HEK293 (cell line): ENCODE measurements at regions not wholly inside any gene's neighbourhood (a gene's known extent, or its start where the extent isn't known, plus 50 kb on each side); places are given as distances from the start of the nearest gene placed in this dataset.

Experiments
- CTCF ChIA-PET: fragments of 350-600 bp; formaldehyde crosslinking; extraction: SDS; loops from one replicate; lab custom pipeline; 2021; ENCODE audit warnings: antibody characterized with exemption; lab: Yijun Ruan, JAX
- POLR2A ChIA-PET: fragments of 300-600 bp; formaldehyde crosslinking; extraction: SDS; loops from one replicate; lab custom pipeline; 2020; ENCODE audit warnings: antibody characterized with exemption, inconsistent platforms; lab: Yijun Ruan, JAX
- H3K27ac ChIP-seq: fragments of 200-500 bp; sonication (Bioruptor generic); 2 replicates; pipeline ENCODE4 v1.5.1; 2014; ENCODE audit warnings: low read depth, low read length, control low read depth, inconsistent platforms; ENCODE audit errors: extremely low read depth
- H3K36me3 ChIP-seq, 2 experiments: fragments of 200-500 bp in 1 of 2; sonication (Bioruptor generic) in 1 of 2; 1 replicate in 1 of 2; 2 replicates in 1 of 2; pipeline ENCODE4 v1.5.1; 2014 to 2017; ENCODE audit warnings: inconsistent platforms in 2 of 2, low read length in 2 of 2; ENCODE audit not compliant: control insufficient read depth in 2 of 2, insufficient read depth in 1 of 2
- H3K4me1 ChIP-seq: fragments of 200-500 bp; sonication (Bioruptor generic); 2 replicates; pipeline ENCODE4 v1.5.1; 2014; ENCODE audit warnings: mild to moderate bottlenecking, low read length, inconsistent platforms; ENCODE audit not compliant: control insufficient read depth, insufficient read depth
- H3K4me3 ChIP-seq: 2 replicates; pipeline ENCODE4 v1.5.1; 2011; ENCODE audit warnings: low read depth, mild to moderate bottlenecking, control low read depth, low read length, moderate library complexity
- H3K9me3 ChIP-seq: fragments of 200-500 bp; sonication (Bioruptor generic); 2 replicates; pipeline ENCODE4 v1.5.1; 2014; ENCODE audit warnings: low read depth, low read length, inconsistent platforms; ENCODE audit not compliant: control insufficient read depth, insufficient read depth
- OSR2 ChIP-seq: fragments of 450-650 bp; formaldehyde crosslinking; IDR thresholded peaks from 2 replicates; pipeline ENCODE4 v1.5.1; 2016; ENCODE audit warnings: missing biosample characterization, missing genetic modification characterization
- SP2 ChIP-seq: fragments of 450-650 bp; formaldehyde crosslinking; IDR thresholded peaks from 2 replicates; pipeline ENCODE4 v1.5.1; 2016; ENCODE audit warnings: missing biosample characterization, missing genetic modification characterization
- ZNF112 ChIP-seq: fragments of 450-650 bp; formaldehyde crosslinking; IDR thresholded peaks from 2 replicates; pipeline ENCODE4 v1.5.0; 2017; ENCODE audit warnings: missing biosample characterization, missing genetic modification characterization
- ZNF140 ChIP-seq: fragments of 450-650 bp; formaldehyde crosslinking; IDR thresholded peaks from 2 replicates; pipeline ENCODE4 v1.5.1; 2016; ENCODE audit warnings: missing biosample characterization, missing genetic modification characterization
- ZNF19 ChIP-seq: fragments of 450-650 bp; formaldehyde crosslinking; IDR thresholded peaks from 2 replicates; pipeline ENCODE4; 2016; ENCODE audit warnings: missing biosample characterization, missing genetic modification characterization, low read depth
- ZNF248 ChIP-seq: fragments of 450-650 bp; formaldehyde crosslinking; IDR thresholded peaks from 2 replicates; pipeline ENCODE4 v1.5.1; 2017; ENCODE audit warnings: missing biosample characterization, missing genetic modification characterization
- ZNF302 ChIP-seq: fragments of 450-650 bp; formaldehyde crosslinking; IDR thresholded peaks from 2 replicates; pipeline ENCODE4 v1.5.1; 2016; ENCODE audit warnings: missing biosample characterization, missing genetic modification characterization, low read depth
- ZNF311 ChIP-seq: fragments of 450-650 bp; formaldehyde crosslinking; IDR thresholded peaks from 2 replicates; pipeline ENCODE4 v1.5.1; 2017; ENCODE audit warnings: missing biosample characterization, missing genetic modification characterization, borderline replicate concordance
- ZNF521 ChIP-seq: fragments of 450-650 bp; formaldehyde crosslinking; IDR thresholded peaks from 2 replicates; pipeline ENCODE4 v1.5.1; 2017; ENCODE audit warnings: missing biosample characterization, mild to moderate bottlenecking, missing genetic modification characterization
- ZNF530 ChIP-seq: fragments of 450-650 bp; formaldehyde crosslinking; IDR thresholded peaks from 2 replicates; pipeline ENCODE4 v1.5.1; 2016; ENCODE audit warnings: low read depth, missing biosample characterization, missing genetic modification characterization
- ZNF585B ChIP-seq: fragments of 450-650 bp; formaldehyde crosslinking; IDR thresholded peaks from 2 replicates; pipeline ENCODE4 v1.5.1; 2016; ENCODE audit warnings: missing biosample characterization, missing genetic modification characterization
- ZNF624 ChIP-seq: fragments of 450-650 bp; formaldehyde crosslinking; IDR thresholded peaks from 2 replicates; pipeline ENCODE4 v1.5.1; 2017; ENCODE audit warnings: missing biosample characterization, missing genetic modification characterization
- ZNF664 ChIP-seq: fragments of 450-650 bp; formaldehyde crosslinking; IDR thresholded peaks from 2 replicates; pipeline ENCODE4 v1.5.1; 2016; ENCODE audit warnings: missing biosample characterization, missing genetic modification characterization
- ZNF792 ChIP-seq: fragments of 450-650 bp; formaldehyde crosslinking; IDR thresholded peaks from 2 replicates; pipeline ENCODE4 v1.5.1; 2016; ENCODE audit warnings: missing biosample characterization, missing genetic modification characterization
- TF ChIP-seq, protein P1 (sequence below): fragments of 450-650 bp; formaldehyde crosslinking; IDR thresholded peaks from 2 replicates; pipeline ENCODE4 v1.5.1; 2017; ENCODE audit warnings: missing biosample characterization, missing genetic modification characterization
- TF ChIP-seq, protein P2 (sequence below): fragments of 450-650 bp; formaldehyde crosslinking; IDR thresholded peaks from 2 replicates; pipeline ENCODE4 v1.5.1; 2016; ENCODE audit warnings: missing biosample characterization, missing genetic modification characterization
- TF ChIP-seq, protein P3 (sequence below): fragments of 450-650 bp; formaldehyde crosslinking; IDR thresholded peaks from 2 replicates; pipeline ENCODE4 v1.5.1; 2016; ENCODE audit warnings: missing biosample characterization, missing genetic modification characterization
- TF ChIP-seq, protein P4 (sequence below): fragments of 450-650 bp; formaldehyde crosslinking; IDR thresholded peaks from 2 replicates; pipeline ENCODE4 v1.5.1; 2016; ENCODE audit warnings: missing biosample characterization, missing genetic modification characterization
- TF ChIP-seq, protein P5 (sequence below): fragments of 450-650 bp; formaldehyde crosslinking; IDR thresholded peaks from 2 replicates; pipeline ENCODE4 v1.5.1; 2016; ENCODE audit warnings: missing biosample characterization, missing genetic modification characterization
- TF ChIP-seq, protein P6 (sequence below): fragments of 450-650 bp; formaldehyde crosslinking; IDR thresholded peaks from 2 replicates; pipeline ENCODE4 v1.5.1; 2016; ENCODE audit warnings: missing biosample characterization, missing genetic modification characterization
- TF ChIP-seq, protein P7 (sequence below): fragments of 450-650 bp; formaldehyde crosslinking; conservative IDR thresholded peaks from 2 replicates; pipeline ENCODE4 v1.5.1; 2016; ENCODE audit warnings: low read depth, missing biosample characterization, missing genetic modification characterization
- TF ChIP-seq, protein P8 (sequence below): fragments of 450-650 bp; formaldehyde crosslinking; IDR thresholded peaks from 2 replicates; pipeline ENCODE4 v1.5.1; 2016; ENCODE audit warnings: missing biosample characterization, missing genetic modification characterization

DNA sequence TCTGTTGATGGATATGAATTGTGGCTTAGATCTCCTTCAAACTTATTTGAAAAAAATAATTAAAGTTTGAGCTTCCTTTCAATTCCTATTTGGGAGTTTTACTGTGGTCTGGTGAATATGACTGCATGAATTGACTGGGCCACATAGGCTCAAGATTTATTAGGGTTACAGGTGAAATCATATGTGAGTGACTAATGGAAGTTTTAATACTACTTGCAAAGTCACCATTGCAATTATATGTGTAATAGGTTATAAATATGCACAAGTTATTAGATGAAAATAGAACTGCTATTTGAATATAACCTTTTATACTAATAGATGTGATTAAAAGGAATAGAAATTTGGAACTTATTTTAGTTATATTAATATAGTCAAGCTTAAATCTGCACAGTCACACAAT, 712.1 kb upstream of the MMS22L start:
- TF ChIP-seq, protein P1, sequence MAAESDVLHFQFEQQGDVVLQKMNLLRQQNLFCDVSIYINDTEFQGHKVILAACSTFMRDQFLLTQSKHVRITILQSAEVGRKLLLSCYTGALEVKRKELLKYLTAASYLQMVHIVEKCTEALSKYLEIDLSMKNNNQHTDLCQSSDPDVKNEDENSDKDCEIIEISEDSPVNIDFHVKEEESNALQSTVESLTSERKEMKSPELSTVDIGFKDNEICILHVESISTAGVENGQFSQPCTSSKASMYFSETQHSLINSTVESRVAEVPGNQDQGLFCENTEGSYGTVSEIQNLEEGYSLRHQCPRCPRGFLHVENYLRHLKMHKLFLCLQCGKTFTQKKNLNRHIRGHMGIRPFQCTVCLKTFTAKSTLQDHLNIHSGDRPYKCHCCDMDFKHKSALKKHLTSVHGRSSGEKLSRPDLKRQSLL (tag by site-specific recombination) = no peak
- TF ChIP-seq, protein P2, sequence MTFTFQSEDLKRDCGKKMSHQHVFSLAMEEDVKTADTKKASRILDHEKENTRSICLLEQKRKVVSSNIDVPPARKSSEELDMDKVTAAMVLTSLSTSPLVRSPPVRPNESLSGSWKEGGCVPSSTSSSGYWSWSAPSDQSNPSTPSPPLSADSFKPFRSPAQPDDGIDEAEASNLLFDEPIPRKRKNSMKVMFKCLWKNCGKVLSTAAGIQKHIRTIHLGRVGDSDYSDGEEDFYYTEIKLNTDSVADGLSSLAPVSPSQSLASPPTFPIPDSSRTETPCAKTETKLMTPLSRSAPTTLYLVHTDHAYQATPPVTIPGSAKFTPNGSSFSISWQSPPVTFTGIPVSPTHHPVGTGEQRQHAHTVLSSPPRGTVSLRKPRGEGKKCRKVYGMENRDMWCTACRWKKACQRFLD (tag by site-specific recombination) = no peak
- no peak for TF ChIP-seq ZNF792 (tag by site-specific recombination)
- TF ChIP-seq ZNF112 (tag by site-specific recombination) = no peak
- TF ChIP-seq, protein P3, sequence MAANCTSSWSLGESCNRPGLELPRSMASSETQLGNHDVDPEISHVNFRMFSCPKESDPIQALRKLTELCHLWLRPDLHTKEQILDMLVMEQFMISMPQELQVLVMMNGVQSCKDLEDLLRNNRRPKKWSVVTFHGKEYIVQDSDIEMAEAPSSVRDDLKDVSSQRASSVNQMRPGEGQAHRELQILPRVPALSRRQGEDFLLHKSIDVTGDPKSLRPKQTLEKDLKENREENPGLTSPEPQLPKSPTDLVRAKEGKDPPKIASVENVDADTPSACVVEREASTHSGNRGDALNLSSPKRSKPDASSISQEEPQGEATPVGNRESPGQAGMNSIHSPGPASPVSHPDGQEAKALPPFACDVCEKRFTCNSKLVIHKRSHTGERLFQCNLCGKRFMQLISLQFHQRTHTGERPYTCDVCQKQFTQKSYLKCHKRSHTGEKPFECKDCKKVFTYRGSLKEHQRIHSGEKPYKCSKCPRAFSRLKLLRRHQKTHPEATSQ = no peak
- TF ChIP-seq ZNF248 (tag by site-specific recombination) = no peak
- no peak for TF ChIP-seq OSR2 (tag by site-specific recombination)
- TF ChIP-seq ZNF624 = no peak
- no peak for TF ChIP-seq ZNF311 (tag by site-specific recombination)
- no peak for TF ChIP-seq ZNF19 (tag by site-specific recombination)
- no peak for TF ChIP-seq ZNF140 (tag by site-specific recombination)
- TF ChIP-seq ZNF585B (tag by site-specific recombination) = no peak
- TF ChIP-seq, protein P4, sequence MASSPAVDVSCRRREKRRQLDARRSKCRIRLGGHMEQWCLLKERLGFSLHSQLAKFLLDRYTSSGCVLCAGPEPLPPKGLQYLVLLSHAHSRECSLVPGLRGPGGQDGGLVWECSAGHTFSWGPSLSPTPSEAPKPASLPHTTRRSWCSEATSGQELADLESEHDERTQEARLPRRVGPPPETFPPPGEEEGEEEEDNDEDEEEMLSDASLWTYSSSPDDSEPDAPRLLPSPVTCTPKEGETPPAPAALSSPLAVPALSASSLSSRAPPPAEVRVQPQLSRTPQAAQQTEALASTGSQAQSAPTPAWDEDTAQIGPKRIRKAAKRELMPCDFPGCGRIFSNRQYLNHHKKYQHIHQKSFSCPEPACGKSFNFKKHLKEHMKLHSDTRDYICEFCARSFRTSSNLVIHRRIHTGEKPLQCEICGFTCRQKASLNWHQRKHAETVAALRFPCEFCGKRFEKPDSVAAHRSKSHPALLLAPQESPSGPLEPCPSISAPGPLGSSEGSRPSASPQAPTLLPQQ = no peak
- ChIA-PET POLR2A (no interaction called here), CTCF (interaction anchor here (0.5 kb wide), 1 partner anchor 25 kb away, joined by 5 read pairs; no protein-coding TSS in a partner anchor)
- Histone ChIP-seq H3K4me3 (no peak overlapping the region), H3K4me1 (0 out of 2 replicates have a peak, but pooled peaks cover 3% of the 10 kb centered on the region), H3K36me3 (no peaks in the 10 kb centered on the region), H3K27ac (no peak overlapping the region), H3K9me3 (no peaks in the 10 kb centered on the region)

DNA sequence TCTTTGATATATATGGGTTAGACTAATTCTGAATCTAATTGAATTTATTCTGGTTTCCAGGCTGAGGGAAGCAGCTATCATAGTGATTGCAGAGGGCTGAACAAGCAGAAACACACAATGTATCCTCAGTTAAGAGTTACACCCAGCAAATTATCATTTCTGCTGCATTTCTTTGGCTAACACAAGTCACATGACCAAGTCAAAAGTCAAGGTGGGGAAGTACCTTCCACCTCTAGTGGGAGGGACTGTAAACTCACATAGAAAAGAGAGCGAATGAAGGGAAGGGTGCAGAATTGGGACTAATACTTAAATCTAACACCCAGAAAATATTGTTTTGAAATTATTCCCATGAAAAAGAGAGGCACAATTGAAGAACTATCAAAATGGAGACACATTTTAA, 719.7 kb upstream of the MMS22L start:
- ChIA-PET CTCF (interaction anchor here (0.9 kb wide), 1 partner anchor 565 kb away, joined by 4 read pairs; no protein-coding TSS in a partner anchor), POLR2A (no interaction called here)
- Histone ChIP-seq H3K9me3 (no peaks in the 10 kb centered on the region), H3K4me1 (no peaks in the 10 kb centered on the region), H3K4me3 (no peak overlapping the region), H3K27ac (no peak overlapping the region), H3K36me3 (no peaks in the 10 kb centered on the region)
- TF ChIP-seq, protein P5, sequence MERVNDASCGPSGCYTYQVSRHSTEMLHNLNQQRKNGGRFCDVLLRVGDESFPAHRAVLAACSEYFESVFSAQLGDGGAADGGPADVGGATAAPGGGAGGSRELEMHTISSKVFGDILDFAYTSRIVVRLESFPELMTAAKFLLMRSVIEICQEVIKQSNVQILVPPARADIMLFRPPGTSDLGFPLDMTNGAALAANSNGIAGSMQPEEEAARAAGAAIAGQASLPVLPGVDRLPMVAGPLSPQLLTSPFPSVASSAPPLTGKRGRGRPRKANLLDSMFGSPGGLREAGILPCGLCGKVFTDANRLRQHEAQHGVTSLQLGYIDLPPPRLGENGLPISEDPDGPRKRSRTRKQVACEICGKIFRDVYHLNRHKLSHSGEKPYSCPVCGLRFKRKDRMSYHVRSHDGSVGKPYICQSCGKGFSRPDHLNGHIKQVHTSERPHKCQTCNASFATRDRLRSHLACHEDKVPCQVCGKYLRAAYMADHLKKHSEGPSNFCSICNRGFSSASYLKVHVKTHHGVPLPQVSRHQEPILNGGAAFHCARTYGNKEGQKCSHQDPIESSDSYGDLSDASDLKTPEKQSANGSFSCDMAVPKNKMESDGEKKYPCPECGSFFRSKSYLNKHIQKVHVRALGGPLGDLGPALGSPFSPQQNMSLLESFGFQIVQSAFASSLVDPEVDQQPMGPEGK (tag by site-specific recombination) = no peak
- TF ChIP-seq SP2 (tag by site-specific recombination) = no peak
- no peak for TF ChIP-seq ZNF302 (tag by site-specific recombination)
- TF ChIP-seq, protein P6, sequence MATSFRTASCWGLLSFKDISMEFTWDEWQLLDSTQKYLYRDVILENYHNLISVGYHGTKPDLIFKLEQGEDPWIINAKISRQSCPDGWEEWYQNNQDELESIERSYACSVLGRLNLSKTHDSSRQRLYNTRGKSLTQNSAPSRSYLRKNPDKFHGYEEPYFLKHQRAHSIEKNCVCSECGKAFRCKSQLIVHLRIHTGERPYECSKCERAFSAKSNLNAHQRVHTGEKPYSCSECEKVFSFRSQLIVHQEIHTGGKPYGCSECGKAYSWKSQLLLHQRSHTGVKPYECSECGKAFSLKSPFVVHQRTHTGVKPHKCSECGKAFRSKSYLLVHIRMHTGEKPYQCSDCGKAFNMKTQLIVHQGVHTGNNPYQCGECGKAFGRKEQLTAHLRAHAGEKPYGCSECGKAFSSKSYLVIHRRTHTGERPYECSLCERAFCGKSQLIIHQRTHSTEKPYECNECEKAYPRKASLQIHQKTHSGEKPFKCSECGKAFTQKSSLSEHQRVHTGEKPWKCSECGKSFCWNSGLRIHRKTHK (tag by site-specific recombination) = no peak
- TF ChIP-seq, protein P7, sequence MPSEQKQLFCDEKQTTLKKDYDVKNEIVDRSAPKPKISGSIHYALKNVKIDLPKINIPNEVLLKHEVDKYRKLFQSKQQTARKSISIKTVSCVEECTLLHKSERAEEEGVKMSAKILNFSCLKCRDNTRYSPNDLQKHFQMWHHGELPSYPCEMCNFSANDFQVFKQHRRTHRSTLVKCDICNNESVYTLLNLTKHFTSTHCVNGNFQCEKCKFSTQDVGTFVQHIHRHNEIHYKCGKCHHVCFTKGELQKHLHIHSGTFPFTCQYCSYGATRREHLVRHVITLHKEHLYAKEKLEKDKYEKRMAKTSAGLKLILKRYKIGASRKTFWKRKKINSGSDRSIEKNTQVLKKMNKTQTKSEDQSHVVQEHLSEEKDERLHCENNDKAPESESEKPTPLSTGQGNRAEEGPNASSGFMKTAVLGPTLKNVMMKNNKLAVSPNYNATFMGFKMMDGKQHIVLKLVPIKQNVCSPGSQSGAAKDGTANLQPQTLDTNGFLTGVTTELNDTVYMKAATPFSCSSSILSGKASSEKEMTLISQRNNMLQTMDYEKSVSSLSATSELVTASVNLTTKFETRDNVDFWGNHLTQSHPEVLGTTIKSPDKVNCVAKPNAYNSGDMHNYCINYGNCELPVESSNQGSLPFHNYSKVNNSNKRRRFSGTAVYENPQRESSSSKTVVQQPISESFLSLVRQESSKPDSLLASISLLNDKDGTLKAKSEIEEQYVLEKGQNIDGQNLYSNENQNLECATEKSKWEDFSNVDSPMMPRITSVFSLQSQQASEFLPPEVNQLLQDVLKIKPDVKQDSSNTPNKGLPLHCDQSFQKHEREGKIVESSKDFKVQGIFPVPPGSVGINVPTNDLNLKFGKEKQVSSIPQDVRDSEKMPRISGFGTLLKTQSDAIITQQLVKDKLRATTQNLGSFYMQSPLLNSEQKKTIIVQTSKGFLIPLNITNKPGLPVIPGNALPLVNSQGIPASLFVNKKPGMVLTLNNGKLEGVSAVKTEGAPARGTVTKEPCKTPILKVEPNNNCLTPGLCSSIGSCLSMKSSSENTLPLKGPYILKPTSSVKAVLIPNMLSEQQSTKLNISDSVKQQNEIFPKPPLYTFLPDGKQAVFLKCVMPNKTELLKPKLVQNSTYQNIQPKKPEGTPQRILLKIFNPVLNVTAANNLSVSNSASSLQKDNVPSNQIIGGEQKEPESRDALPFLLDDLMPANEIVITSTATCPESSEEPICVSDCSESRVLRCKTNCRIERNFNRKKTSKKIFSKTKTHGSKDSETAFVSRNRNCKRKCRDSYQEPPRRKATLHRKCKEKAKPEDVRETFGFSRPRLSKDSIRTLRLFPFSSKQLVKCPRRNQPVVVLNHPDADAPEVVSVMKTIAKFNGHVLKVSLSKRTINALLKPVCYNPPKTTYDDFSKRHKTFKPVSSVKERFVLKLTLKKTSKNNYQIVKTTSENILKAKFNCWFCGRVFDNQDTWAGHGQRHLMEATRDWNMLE = no peak
- no peak for TF ChIP-seq ZNF521 (tag by site-specific recombination)
- TF ChIP-seq ZNF530 (tag by site-specific recombination) = no peak
- TF ChIP-seq ZNF664 (tag by site-specific recombination) = no peak
- TF ChIP-seq, protein P8, sequence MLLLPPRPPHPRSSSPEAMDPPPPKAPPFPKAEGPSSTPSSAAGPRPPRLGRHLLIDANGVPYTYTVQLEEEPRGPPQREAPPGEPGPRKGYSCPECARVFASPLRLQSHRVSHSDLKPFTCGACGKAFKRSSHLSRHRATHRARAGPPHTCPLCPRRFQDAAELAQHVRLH = no peak
